ENCODE measurements at regions not wholly inside any gene's neighbourhood (a gene's known extent, or its start where the extent isn't known, plus 50 kb on each side); places are given as distances from the start of the nearest gene placed in this dataset.
"Not testable (repeated sequence)": the region's sequence is repeated elsewhere in the genome, so short reads cannot be mapped to it uniquely, and the experiment has no call there.

- not testable (repeated sequence) for TF ChIP-seq EZH2 (IDR thresholded peaks at IDR 0.05; ENCODE audit: borderline replicate concordance); CTCF (IDR thresholded peaks at IDR 0.05; ENCODE audit: poor library complexity); EZH2phosphoT487 (IDR thresholded peaks at IDR 0.05; ENCODE audit: low read depth, severe bottlenecking, unreplicated experiment)
Measured at GRCh38 chr10:64906311-64906710, 1385.1 kb downstream of the REEP3 start.

Data from hepatocyte (in vitro differentiated cells).